GM23338 (cell line): ENCODE measurements at regions not wholly inside any gene's neighbourhood (a gene's known extent, or its start where the extent isn't known, plus 50 kb on each side); places are given as distances from the start of the nearest gene placed in this dataset.

ENCODE experiments used
- ATAC-seq: fragments of 200-7000 bp; cut with Tn5 transposase; 3 replicates; pipeline ENCODE4 v1.9.1; 2020
- DNase-seq: peaks from one replicate; pipeline ENCODE4 v3.0.0-alpha.2; 2015; ENCODE audit warnings: low spot score
- H2AFZ ChIP-seq: fragments of 200-600 bp; sonication (generic); 2 replicates; pipeline ENCODE4 v1.8.0; 2016; ENCODE audit warnings: antibody characterized with exemption, mild to moderate bottlenecking, moderate library complexity
- H3F3A ChIP-seq: fragments of 200-600 bp; sonication (generic); replicated peaks from 2 replicates; pipeline ENCODE4 v1.8.0; 2017; ENCODE audit warnings: antibody characterized with exemption, mixed run types, low read depth
- H3K27ac ChIP-seq: fragments of 200-600 bp; sonication (generic); 2 replicates; pipeline ENCODE4 v1.6.1; 2016; ENCODE audit warnings: low read depth
- H3K27me3 ChIP-seq: fragments of 200-600 bp; sonication (generic); 2 replicates; pipeline ENCODE4 v1.8.0; 2016; ENCODE audit warnings: mild to moderate bottlenecking, mixed run types, moderate library complexity; ENCODE audit not compliant: insufficient read depth
- H3K36me3 ChIP-seq: fragments of 200-600 bp; sonication (generic); 2 replicates; pipeline ENCODE4 v1.8.0; 2016; ENCODE audit warnings: mild to moderate bottlenecking; ENCODE audit not compliant: insufficient read depth
- H3K4me1 ChIP-seq: fragments of 200-600 bp; sonication (generic); 2 replicates; pipeline ENCODE4 v1.8.0; 2016; ENCODE audit warnings: mild to moderate bottlenecking, moderate library complexity; ENCODE audit not compliant: insufficient read depth
- H3K4me2 ChIP-seq: fragments of 200-600 bp; sonication (generic); 2 replicates; pipeline ENCODE4 v1.7.1; 2017; ENCODE audit warnings: mixed run types
- H3K4me3 ChIP-seq: fragments of 200-600 bp; sonication (generic); 2 replicates; pipeline ENCODE4 v1.6.1; 2016; ENCODE audit warnings: mixed run types
- H3K79me2 ChIP-seq: fragments of 200-600 bp; sonication (generic); replicated peaks from 2 replicates; pipeline ENCODE4 v1.8.0; 2017; ENCODE audit warnings: mild to moderate bottlenecking; ENCODE audit not compliant: insufficient read depth
- H3K9me2 ChIP-seq: fragments of 200-600 bp; sonication (generic); 2 replicates; pipeline ENCODE4 v1.8.0; 2017; ENCODE audit not compliant: insufficient read depth
- H4K20me1 ChIP-seq: fragments of 200-600 bp; sonication (generic); replicated peaks from 2 replicates; pipeline ENCODE4 v1.8.0; 2017; ENCODE audit warnings: mild to moderate bottlenecking; ENCODE audit not compliant: insufficient read depth
- H3K27ac Mint-ChIP-seq: 2 replicates; pipeline ENCODE4 v1.8.0; 2020; ENCODE audit warnings: inconsistent platforms, mild to moderate bottlenecking, moderate library complexity, mixed read lengths
- H3K27me3 Mint-ChIP-seq: 3 replicates; pipeline ENCODE4 v1.8.0; 2022; ENCODE audit warnings: low read depth, mild to moderate bottlenecking, moderate library complexity, mixed read lengths, inconsistent platforms; ENCODE audit not compliant: insufficient read depth, poor library complexity
- H3K36me3 Mint-ChIP-seq: 3 replicates; pipeline ENCODE4 v1.8.0; 2021; ENCODE audit warnings: low read depth, mild to moderate bottlenecking, inconsistent platforms, moderate library complexity, mixed read lengths
- H3K4me1 Mint-ChIP-seq: 3 replicates; pipeline ENCODE4 v1.8.0; 2020; ENCODE audit warnings: mild to moderate bottlenecking, inconsistent platforms, mixed read lengths
- H3K4me3 Mint-ChIP-seq: 3 replicates; pipeline ENCODE4 v1.8.0; 2021; ENCODE audit warnings: moderate library complexity, mild to moderate bottlenecking, inconsistent platforms, mixed read lengths
- H3K9me3 Mint-ChIP-seq: 3 replicates; pipeline ENCODE4 v1.8.0; 2020; ENCODE audit warnings: moderate library complexity, mild to moderate bottlenecking, inconsistent platforms, mixed read lengths
- CREB1 ChIP-seq: fragments of 250-450 bp; sonication (Bioruptor Pico); IDR thresholded peaks from 2 replicates; pipeline ENCODE4 v1.5.0; 2020; ENCODE audit warnings: low read depth, mild to moderate bottlenecking, moderate library complexity
- ETS1 ChIP-seq: IDR thresholded peaks from 2 replicates; pipeline ENCODE4 v1.6.1; 2016; ENCODE audit warnings: antibody characterized with exemption
- EZH2 ChIP-seq: fragments of 200-600 bp; sonication (generic); IDR thresholded peaks from one replicate; pipeline ENCODE4 v1.8.0; 2017; ENCODE audit warnings: antibody characterized with exemption, mild to moderate bottlenecking, low read depth; ENCODE audit not compliant: unreplicated experiment
- EZH2phosphoT487 ChIP-seq: fragments of 200-600 bp; sonication (generic); IDR thresholded peaks from one replicate; pipeline ENCODE4 v1.8.1; 2018; ENCODE audit warnings: antibody characterized with exemption; ENCODE audit not compliant: unreplicated experiment
- JUNB ChIP-seq: IDR thresholded peaks from one replicate; pipeline ENCODE4 v1.6.1; 2016; ENCODE audit warnings: antibody characterized with exemption; ENCODE audit not compliant: unreplicated experiment
- NANOG ChIP-seq: IDR thresholded peaks from 2 replicates; pipeline ENCODE4 v1.6.1; 2016; ENCODE audit warnings: antibody characterized with exemption, borderline replicate concordance
- POLR2AphosphoS5 ChIP-seq: IDR thresholded peaks from 2 replicates; pipeline ENCODE4 v1.6.1; 2016; ENCODE audit warnings: antibody characterized with exemption, low read depth
- STAT1 ChIP-seq: IDR thresholded peaks from one replicate; pipeline ENCODE4 v1.6.1; 2016; ENCODE audit warnings: antibody characterized with exemption; ENCODE audit not compliant: unreplicated experiment
- ZNF114 ChIP-seq: fragments of 250-450 bp; sonication (Bioruptor Pico); IDR thresholded peaks from 2 replicates; pipeline ENCODE4 v1.5.0; 2020; ENCODE audit warnings: mild to moderate bottlenecking, moderate library complexity
- ZNF331 ChIP-seq: fragments of 250-450 bp; sonication (Bioruptor Pico); IDR thresholded peaks from 2 replicates; pipeline ENCODE4 v1.5.0; 2020; ENCODE audit warnings: low read depth, mild to moderate bottlenecking, moderate library complexity
- ZNF462 ChIP-seq: fragments of 250-450 bp; sonication (Bioruptor Pico); IDR thresholded peaks from 2 replicates; pipeline ENCODE4 v1.5.0; 2020; ENCODE audit warnings: mild to moderate bottlenecking, moderate library complexity
- TF ChIP-seq, protein P1 (sequence below), 2 experiments: fragments of 200-600 bp in 1 of 2; sonication (generic) in 1 of 2; conservative IDR thresholded peaks; 2 replicates each; pipeline versions ENCODE4 v1.5.1 to v1.6.1; 2016 to 2017; ENCODE audit warnings: antibody characterized with exemption in 2 of 2, low read depth in 2 of 2, mild to moderate bottlenecking in 2 of 2, moderate library complexity in 1 of 2

DNA sequence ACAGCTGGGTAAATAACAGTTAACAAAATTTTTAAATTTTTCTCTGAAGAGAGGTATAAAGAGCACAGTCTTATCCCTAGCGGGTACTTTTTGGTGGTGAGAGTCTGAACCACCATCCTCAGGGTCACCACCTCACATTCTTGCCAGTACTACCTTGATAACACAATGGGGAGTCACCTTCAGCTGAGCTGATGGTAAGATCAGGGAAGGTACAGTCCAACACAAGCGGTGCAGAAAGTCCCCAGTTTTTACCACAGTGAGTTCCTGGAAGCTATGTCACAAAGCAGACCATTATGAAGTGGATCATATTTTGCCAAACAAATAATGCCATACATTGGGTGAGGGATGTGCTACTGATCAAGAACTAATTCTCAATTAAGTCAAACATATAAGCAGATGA, 176.9 kb downstream of the FASLG start:
- TF ChIP-seq EZH2phosphoT487 (no peak), ZNF114 (CRISPR knock-in tag) (no peak), ETS1 (no peak), ZNF462 (CRISPR knock-in tag) (no peak), CREB1 (no peak), STAT1 (no peak), EZH2 (no peak), JUNB (no peak), POLR2AphosphoS5 (no peak), NANOG (no peak), ZNF331 (no peak)
- TF ChIP-seq, protein P1, sequence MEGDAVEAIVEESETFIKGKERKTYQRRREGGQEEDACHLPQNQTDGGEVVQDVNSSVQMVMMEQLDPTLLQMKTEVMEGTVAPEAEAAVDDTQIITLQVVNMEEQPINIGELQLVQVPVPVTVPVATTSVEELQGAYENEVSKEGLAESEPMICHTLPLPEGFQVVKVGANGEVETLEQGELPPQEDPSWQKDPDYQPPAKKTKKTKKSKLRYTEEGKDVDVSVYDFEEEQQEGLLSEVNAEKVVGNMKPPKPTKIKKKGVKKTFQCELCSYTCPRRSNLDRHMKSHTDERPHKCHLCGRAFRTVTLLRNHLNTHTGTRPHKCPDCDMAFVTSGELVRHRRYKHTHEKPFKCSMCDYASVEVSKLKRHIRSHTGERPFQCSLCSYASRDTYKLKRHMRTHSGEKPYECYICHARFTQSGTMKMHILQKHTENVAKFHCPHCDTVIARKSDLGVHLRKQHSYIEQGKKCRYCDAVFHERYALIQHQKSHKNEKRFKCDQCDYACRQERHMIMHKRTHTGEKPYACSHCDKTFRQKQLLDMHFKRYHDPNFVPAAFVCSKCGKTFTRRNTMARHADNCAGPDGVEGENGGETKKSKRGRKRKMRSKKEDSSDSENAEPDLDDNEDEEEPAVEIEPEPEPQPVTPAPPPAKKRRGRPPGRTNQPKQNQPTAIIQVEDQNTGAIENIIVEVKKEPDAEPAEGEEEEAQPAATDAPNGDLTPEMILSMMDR (conservative IDR thresholded peaks at IDR 0.05; ENCODE audit: low read depth in 2 of 2): no peak
- no peak overlapping the region for H3K27ac ChIP-seq
- H3K4me1 Mint-ChIP-seq: peaks cover 5% of the 10 kb centered on the region; the same call in 1 of the 3 replicates
- no peaks in the 10 kb centered on the region for H3K9me2 ChIP-seq
- no peaks in the 10 kb centered on the region for H3K4me1 ChIP-seq
- H3K27ac Mint-ChIP-seq: no peak overlapping the region
- ATAC-seq (no peak), DNase-seq (no peak)
- H3K79me2 ChIP-seq: no peaks in the 10 kb centered on the region
- no peaks in the 10 kb centered on the region for H3K27me3 Mint-ChIP-seq
- H3K4me3 Mint-ChIP-seq: no peak overlapping the region
- no peak overlapping the region for H3K4me3 ChIP-seq
- no peak overlapping the region for H2AFZ ChIP-seq
- no peaks in the 10 kb centered on the region for H3K27me3 ChIP-seq
- no peaks in the 10 kb centered on the region for H3K9me3 Mint-ChIP-seq
- no peaks in the 10 kb centered on the region for H3F3A ChIP-seq
- no peaks in the 10 kb centered on the region for H4K20me1 ChIP-seq
- H3K4me2 ChIP-seq: no peak overlapping the region
- H3K36me3 ChIP-seq: no peaks in the 10 kb centered on the region
- no peaks in the 10 kb centered on the region for H3K36me3 Mint-ChIP-seq
